GM21423 (cell line): ENCODE measurements at regions not wholly inside any gene's neighbourhood (a gene's known extent, or its start where the extent isn't known, plus 50 kb on each side); places are given as distances from the start of the nearest gene placed in this dataset.

Source experiments
- ATAC-seq: cut with Tn5 transposase; IDR thresholded peaks from one replicate; pipeline ENCODE4 v1.9.1; 2021; ENCODE audit warnings: mild to moderate bottlenecking, moderate library complexity; ENCODE audit not compliant: unreplicated experiment

GRCh38 chr11:111098091-111098490 is 147.4 kb upstream of the POU2AF2 start:
- peak; percentile 73 for ATAC-seq

- no peak for ATAC-seq
Observed at GRCh38 chr11:111097191-111097590, 148.3 kb upstream of the POU2AF2 start.

GRCh38 chr11:111095327-111095726 is 150.2 kb upstream of the POU2AF2 start:
- ATAC-seq = no peak

- ATAC-seq = no peak
Observed at GRCh38 chr11:111093061-111093460, 152.5 kb upstream of the POU2AF2 start.

GRCh38 chr11:111091321-111091938 is 154.1 kb upstream of the POU2AF2 start:
- ATAC-seq = no peak

GRCh38 chr11:111089759-111090158 is 155.8 kb upstream of the POU2AF2 start:
- no peak for ATAC-seq

GRCh38 chr11:111088847-111089355 is 156.6 kb upstream of the POU2AF2 start:
- ATAC-seq = no peak

GRCh38 chr11:111086058-111086457 is 159.5 kb upstream of the POU2AF2 start:
- no peak for ATAC-seq

- no peak for ATAC-seq
Observed at GRCh38 chr11:111082664-111083063, 162.9 kb upstream of the POU2AF2 start.

GRCh38 chr11:111081021-111081511 is 164.5 kb upstream of the POU2AF2 start:
- no peak for ATAC-seq

GRCh38 chr11:111077530-111078322 is 167.8 kb upstream of the POU2AF2 start:
- no peak for ATAC-seq

GRCh38 chr11:111069066-111069465 is 176.5 kb upstream of the POU2AF2 start:
- no peak for ATAC-seq

GRCh38 chr11:111067994-111068393 is 177.5 kb upstream of the POU2AF2 start:
- ATAC-seq = no peak

GRCh38 chr11:111066846-111067245 is 178.7 kb upstream of the POU2AF2 start:
- no peak for ATAC-seq

GRCh38 chr11:111063726-111064517 is 181.6 kb upstream of the POU2AF2 start:
- ATAC-seq = no peak

- no peak for ATAC-seq
Observed at GRCh38 chr11:111062420-111062819, 183.1 kb upstream of the POU2AF2 start.

- ATAC-seq = no peak
Observed at GRCh38 chr11:111059726-111060125, 185.8 kb upstream of the POU2AF2 start.

GRCh38 chr11:111049131-111049530 is 196.4 kb upstream of the POU2AF2 start:
- no peak for ATAC-seq

- ATAC-seq = no peak
Observed at GRCh38 chr11:111047374-111047773, 198.2 kb upstream of the POU2AF2 start.

GRCh38 chr11:111046291-111046690 is 199.2 kb upstream of the POU2AF2 start:
- ATAC-seq = no peak

GRCh38 chr11:111045874-111046273 is 199.7 kb upstream of the POU2AF2 start:
- no peak for ATAC-seq
